ENCODE measurements at regions not wholly inside any gene's neighbourhood (a gene's known extent, or its start where the extent isn't known, plus 50 kb on each side); places are given as distances from the start of the nearest gene placed in this dataset.

DNA sequence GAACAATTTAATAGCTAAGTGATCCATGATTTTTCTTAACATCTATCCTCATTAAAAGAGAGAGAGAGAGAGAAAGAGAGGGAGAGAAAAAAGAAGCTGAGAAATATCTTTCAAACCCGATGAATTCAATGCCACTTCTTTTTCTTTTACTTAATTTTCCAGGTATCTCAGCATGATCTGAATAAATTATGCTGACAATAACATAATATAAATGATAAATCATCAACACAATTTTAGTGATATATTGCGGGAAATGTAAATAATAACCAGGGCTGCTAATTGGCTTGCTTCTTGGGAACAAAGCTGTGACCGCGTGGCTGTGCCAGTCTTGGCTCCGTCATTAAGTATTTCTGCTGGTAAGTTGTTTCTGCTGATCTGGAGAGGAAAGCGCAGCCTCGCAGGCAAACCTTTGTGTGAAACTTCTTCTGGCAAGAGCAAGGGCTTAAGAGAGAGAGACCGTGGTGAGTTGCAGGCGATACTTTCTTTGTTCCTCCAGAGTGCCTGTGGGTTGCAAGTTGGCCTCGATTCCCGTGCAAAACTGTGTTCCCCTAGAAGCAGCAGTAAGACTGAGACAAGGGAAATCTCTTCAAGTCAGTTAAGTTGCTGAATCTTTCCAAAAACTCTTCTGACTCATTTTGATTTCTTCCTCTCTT lies 489.1 kb upstream of the TSHZ3 start:
- no peak for ATAC-seq
- TF ChIP-seq ZNF70 (CRISPR knock-in tag; IDR thresholded peaks at IDR 0.05) (no peak), CSDC2 (CRISPR knock-in tag; IDR thresholded peaks at IDR 0.05) (no peak), ZNF565 (CRISPR knock-in tag; conservative IDR thresholded peaks at IDR 0.05; ENCODE audit: low read depth) (no peak), BACH2 (CRISPR knock-in tag; IDR thresholded peaks at IDR 0.05; ENCODE audit: borderline replicate concordance) (no peak), PPARA (CRISPR knock-in tag; IDR thresholded peaks at IDR 0.05; ENCODE audit: borderline replicate concordance) (no peak), TSHZ2 (CRISPR knock-in tag; IDR thresholded peaks at IDR 0.05) (no peak), PATZ1 (CRISPR knock-in tag; IDR thresholded peaks at IDR 0.05; ENCODE audit: borderline replicate concordance) (no peak), ZC3H10 (CRISPR knock-in tag; IDR thresholded peaks at IDR 0.05) (no peak)

DNA sequence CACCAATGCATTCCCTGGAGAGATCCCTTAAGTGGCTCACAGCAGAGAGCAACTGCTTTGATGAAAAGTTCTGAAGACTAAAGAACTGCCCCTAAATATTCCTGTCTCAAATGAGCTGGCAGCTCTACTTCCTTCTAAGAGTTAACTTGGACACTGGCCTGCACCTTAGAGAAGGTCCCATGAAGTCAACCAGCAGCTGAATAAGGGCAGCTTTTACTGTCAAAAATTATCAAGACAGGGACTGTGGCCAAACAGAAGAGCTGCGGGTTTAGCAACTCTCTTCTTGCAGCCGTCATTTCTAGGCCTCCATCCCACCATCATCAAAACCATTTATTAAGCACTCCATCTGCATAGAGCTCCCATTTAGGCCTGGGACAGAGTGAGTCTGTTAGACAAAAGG lies 491.1 kb upstream of the TSHZ3 start:
- TF ChIP-seq ZNF565 (CRISPR knock-in tag; conservative IDR thresholded peaks at IDR 0.05; ENCODE audit: low read depth) (no peak), ZFP3 (CRISPR knock-in tag; IDR thresholded peaks at IDR 0.05) (no peak), TCF4 (CRISPR knock-in tag; IDR thresholded peaks at IDR 0.05; ENCODE audit: borderline replicate concordance) (no peak), ZC3H10 (CRISPR knock-in tag; IDR thresholded peaks at IDR 0.05) (no peak), PATZ1 (CRISPR knock-in tag; IDR thresholded peaks at IDR 0.05; ENCODE audit: borderline replicate concordance) (no peak), ZNF70 (CRISPR knock-in tag; IDR thresholded peaks at IDR 0.05) (no peak), ESRRG (CRISPR knock-in tag; IDR thresholded peaks at IDR 0.05) (no peak), GLIS3 (CRISPR knock-in tag; IDR thresholded peaks at IDR 0.05) (no peak), CSDC2 (CRISPR knock-in tag; IDR thresholded peaks at IDR 0.05) (no peak), RARB (CRISPR knock-in tag; IDR thresholded peaks at IDR 0.05) (no peak), OSR1 (CRISPR knock-in tag; IDR thresholded peaks at IDR 0.05) (no peak), ISL1 (CRISPR knock-in tag; IDR thresholded peaks at IDR 0.05) (no peak), CSRNP3 (CRISPR knock-in tag; IDR thresholded peaks at IDR 0.05) (no peak), TOX (CRISPR knock-in tag; IDR thresholded peaks at IDR 0.05; ENCODE audit: borderline replicate concordance) (no peak), TSHZ2 (CRISPR knock-in tag; IDR thresholded peaks at IDR 0.05) (no peak), ZFP30 (CRISPR knock-in tag; IDR thresholded peaks at IDR 0.05) (no peak), BACH2 (CRISPR knock-in tag; IDR thresholded peaks at IDR 0.05; ENCODE audit: borderline replicate concordance) (no peak), ZNF8 (CRISPR knock-in tag; IDR thresholded peaks at IDR 0.05) (no peak)
- TF ChIP-seq, protein P1, sequence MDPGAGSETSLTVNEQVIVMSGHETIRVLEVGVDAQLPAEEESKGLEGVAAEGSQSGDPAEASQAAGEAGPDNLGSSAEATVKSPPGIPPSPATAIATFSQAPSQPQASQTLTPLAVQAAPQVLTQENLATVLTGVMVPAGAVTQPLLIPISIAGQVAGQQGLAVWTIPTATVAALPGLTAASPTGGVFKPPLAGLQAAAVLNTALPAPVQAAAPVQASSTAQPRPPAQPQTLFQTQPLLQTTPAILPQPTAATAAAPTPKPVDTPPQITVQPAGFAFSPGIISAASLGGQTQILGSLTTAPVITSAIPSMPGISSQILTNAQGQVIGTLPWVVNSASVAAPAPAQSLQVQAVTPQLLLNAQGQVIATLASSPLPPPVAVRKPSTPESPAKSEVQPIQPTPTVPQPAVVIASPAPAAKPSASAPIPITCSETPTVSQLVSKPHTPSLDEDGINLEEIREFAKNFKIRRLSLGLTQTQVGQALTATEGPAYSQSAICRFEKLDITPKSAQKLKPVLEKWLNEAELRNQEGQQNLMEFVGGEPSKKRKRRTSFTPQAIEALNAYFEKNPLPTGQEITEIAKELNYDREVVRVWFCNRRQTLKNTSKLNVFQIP (CRISPR knock-in tag; IDR thresholded peaks at IDR 0.05; ENCODE audit: borderline replicate concordance, low read depth), result no peak
- TF ChIP-seq, protein P2, sequence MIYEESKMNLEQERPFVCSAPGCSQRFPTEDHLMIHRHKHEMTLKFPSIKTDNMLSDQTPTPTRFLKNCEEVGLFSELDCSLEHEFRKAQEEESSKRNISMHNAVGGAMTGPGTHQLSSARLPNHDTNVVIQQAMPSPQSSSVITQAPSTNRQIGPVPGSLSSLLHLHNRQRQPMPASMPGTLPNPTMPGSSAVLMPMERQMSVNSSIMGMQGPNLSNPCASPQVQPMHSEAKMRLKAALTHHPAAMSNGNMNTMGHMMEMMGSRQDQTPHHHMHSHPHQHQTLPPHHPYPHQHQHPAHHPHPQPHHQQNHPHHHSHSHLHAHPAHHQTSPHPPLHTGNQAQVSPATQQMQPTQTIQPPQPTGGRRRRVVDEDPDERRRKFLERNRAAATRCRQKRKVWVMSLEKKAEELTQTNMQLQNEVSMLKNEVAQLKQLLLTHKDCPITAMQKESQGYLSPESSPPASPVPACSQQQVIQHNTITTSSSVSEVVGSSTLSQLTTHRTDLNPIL (CRISPR knock-in tag; IDR thresholded peaks at IDR 0.05; ENCODE audit: low read depth), result no peak

More for the DNA sequence above, 491.1 kb upstream of the TSHZ3 start:
- no peak for ATAC-seq
